Activated CD8-positive, alpha-beta T cell treated with anti-CD3 and anti-CD28 coated beads, Interleukin-2, amount 10 ng/mL, durations not matched to agents 7 days and 5 days (primary cell): ENCODE measurements at regions not wholly inside any gene's neighbourhood (a gene's known extent, or its start where the extent isn't known, plus 50 kb on each side); places are given as distances from the start of the nearest gene placed in this dataset.

Experiments
- ATAC-seq: fragments of 150-1000 bp; cut with Tn5 transposase; one replicate; pipeline ENCODE4 v1.10.0; 2021; ENCODE audit warnings: moderate library complexity
- CTCF ChIA-PET: fragments of 350-600 bp; sonication (Branson Sonifier 250); formaldehyde crosslinking; loops from one replicate; lab custom pipeline; 2021; ENCODE audit warnings: antibody characterized with exemption; lab: Charles Lee
- POLR2A ChIA-PET: fragments of 350-600 bp; sonication (Branson Sonifier 250); formaldehyde crosslinking; loops from one replicate; lab custom pipeline; 2021; ENCODE audit warnings: antibody characterized with exemption; lab: Charles Lee
- DNase-seq: peaks from one replicate; pipeline ENCODE4 v3.0.0-alpha.2; 2020
- H3K27ac Mint-ChIP-seq: one replicate; pipeline ENCODE4 v1.8.0; 2021; ENCODE audit warnings: mild to moderate bottlenecking, mixed read lengths
- H3K27me3 Mint-ChIP-seq: one replicate; pipeline ENCODE4 v1.8.0; 2021; ENCODE audit warnings: low read depth, mixed read lengths
- H3K36me3 Mint-ChIP-seq: one replicate; pipeline ENCODE4 v1.8.0; 2021; ENCODE audit warnings: low read depth, mixed read lengths
- H3K4me1 Mint-ChIP-seq: one replicate; pipeline ENCODE4 v1.8.0; 2021; ENCODE audit warnings: low read depth, mixed read lengths
- H3K4me3 Mint-ChIP-seq: one replicate; pipeline ENCODE4 v1.8.0; 2021; ENCODE audit warnings: mild to moderate bottlenecking, mixed read lengths
- H3K9me3 Mint-ChIP-seq: one replicate; pipeline ENCODE4 v1.8.0; 2022; ENCODE audit warnings: mixed read lengths; ENCODE audit not compliant: insufficient read depth

- peaks cover 4% of the 10 kb centered on the region for H3K27me3 Mint-ChIP-seq
- no peak overlapping the region for H3K27ac Mint-ChIP-seq
- H3K9me3 Mint-ChIP-seq = no peaks in the 10 kb centered on the region
- no peak overlapping the region for H3K4me3 Mint-ChIP-seq
- DNase-seq (no peak), ATAC-seq (no peak)
- H3K4me1 Mint-ChIP-seq = no peaks in the 10 kb centered on the region
- no peaks in the 10 kb centered on the region for H3K36me3 Mint-ChIP-seq
- ChIA-PET CTCF (interaction anchor here (0.9 to 1.4 kb wide), 2 partner anchors 10 to 340 kb away, joined by 3 to 4 read pairs; no protein-coding TSS in a partner anchor), POLR2A (no interaction called here)
These were observed 115.0 kb upstream of the TMPRSS2 start for GRCh38 chr21:41622831-41623548.

GRCh38 chr21:41622201-41622600 is 114.2 kb upstream of the TMPRSS2 start:
- peaks cover 4% of the 10 kb centered on the region for H3K27me3 Mint-ChIP-seq
- H3K36me3 Mint-ChIP-seq = no peaks in the 10 kb centered on the region
- POLR2A ChIA-PET = no interaction called here
- H3K4me3 Mint-ChIP-seq = no peak overlapping the region
- DNase-seq (no peak), ATAC-seq (no peak)
- no peaks in the 10 kb centered on the region for H3K4me1 Mint-ChIP-seq
- H3K27ac Mint-ChIP-seq = no peak overlapping the region
- CTCF ChIA-PET = interaction anchor here (1.0 kb wide), 1 partner anchor 9 kb away, joined by 3 read pairs; no protein-coding TSS in a partner anchor
- no peaks in the 10 kb centered on the region for H3K9me3 Mint-ChIP-seq

- no peak for DNase-seq
- Mint-ChIP-seq H3K9me3 (no peaks in the 10 kb centered on the region), H3K27ac (no peak overlapping the region), H3K4me1 (no peaks in the 10 kb centered on the region), H3K36me3 (no peaks in the 10 kb centered on the region), H3K4me3 (no peak overlapping the region), H3K27me3 (peaks cover 4% of the 10 kb centered on the region)
- no peak for ATAC-seq
- ChIA-PET POLR2A (no interaction called here), CTCF (interaction anchor here (1.0 kb wide), 1 partner anchor 8 kb away, joined by 3 read pairs; no protein-coding TSS in a partner anchor)
These were observed 113.6 kb upstream of the TMPRSS2 start for GRCh38 chr21:41621513-41621912.

GRCh38 chr21:41620982-41621381 is 113.0 kb upstream of the TMPRSS2 start:
- Mint-ChIP-seq H3K4me3 (no peak overlapping the region), H3K36me3 (no peaks in the 10 kb centered on the region), H3K9me3 (no peaks in the 10 kb centered on the region), H3K4me1 (no peaks in the 10 kb centered on the region), H3K27me3 (peaks cover 4% of the 10 kb centered on the region), H3K27ac (no peak overlapping the region)
- ChIA-PET POLR2A (no interaction called here), CTCF (interaction anchor here (1.0 kb wide), 1 partner anchor 8 kb away, joined by 3 read pairs; no protein-coding TSS in a partner anchor)
- no peak for ATAC-seq
- no peak for DNase-seq

- H3K4me3 Mint-ChIP-seq = no peak overlapping the region
- peaks cover 4% of the 10 kb centered on the region for H3K27me3 Mint-ChIP-seq
- no peaks in the 10 kb centered on the region for H3K36me3 Mint-ChIP-seq
- no peak for ATAC-seq
- ChIA-PET CTCF (no interaction called here), POLR2A (no interaction called here)
- no peaks in the 10 kb centered on the region for H3K4me1 Mint-ChIP-seq
- no peak for DNase-seq
- no peak overlapping the region for H3K27ac Mint-ChIP-seq
- H3K9me3 Mint-ChIP-seq = no peaks in the 10 kb centered on the region
These were observed 112.6 kb upstream of the TMPRSS2 start for GRCh38 chr21:41620541-41620940.

GRCh38 chr21:41616031-41616591 is 108.2 kb upstream of the TMPRSS2 start:
- DNase-seq (no peak), ATAC-seq (no peak)
- Mint-ChIP-seq H3K27ac (no peak overlapping the region), H3K36me3 (no peaks in the 10 kb centered on the region), H3K4me3 (no peak overlapping the region), H3K9me3 (no peaks in the 10 kb centered on the region), H3K27me3 (peaks cover 7% of the 10 kb centered on the region), H3K4me1 (no peaks in the 10 kb centered on the region)
- ChIA-PET POLR2A (no interaction called here), CTCF (interaction anchor here (0.9 to 1.6 kb wide), 3 partner anchors 333 to 501 kb away, joined by 4 read pairs; no protein-coding TSS in a partner anchor)

- Mint-ChIP-seq H3K36me3 (no peaks in the 10 kb centered on the region), H3K27ac (no peak overlapping the region), H3K4me3 (no peak overlapping the region), H3K27me3 (peaks cover 7% of the 10 kb centered on the region), H3K4me1 (no peaks in the 10 kb centered on the region), H3K9me3 (no peaks in the 10 kb centered on the region)
- ATAC-seq = no peak
- no peak for DNase-seq
- CTCF ChIA-PET = interaction anchor here (1.2 to 1.6 kb wide), 2 partner anchors 492 to 502 kb away, joined by 4 read pairs; no protein-coding TSS in a partner anchor
- POLR2A ChIA-PET = interaction anchor here (0.6 kb wide), 1 partner anchor 83 kb away, joined by 3 read pairs; no protein-coding TSS in a partner anchor
These were observed 107.7 kb upstream of the TMPRSS2 start for GRCh38 chr21:41615613-41616012.

- ChIA-PET POLR2A (no interaction called here), CTCF (no interaction called here)
- H3K36me3 Mint-ChIP-seq = no peaks in the 10 kb centered on the region
- no peak overlapping the region for H3K27ac Mint-ChIP-seq
- no peaks in the 10 kb centered on the region for H3K9me3 Mint-ChIP-seq
- H3K4me1 Mint-ChIP-seq = no peaks in the 10 kb centered on the region
- DNase-seq (no peak), ATAC-seq (no peak)
- H3K27me3 Mint-ChIP-seq = peaks cover 7% of the 10 kb centered on the region
- H3K4me3 Mint-ChIP-seq = no peak overlapping the region
These were observed 106.6 kb upstream of the TMPRSS2 start for GRCh38 chr21:41614511-41614910.

GRCh38 chr21:41613533-41613909 is 105.6 kb upstream of the TMPRSS2 start:
- ChIA-PET CTCF (interaction anchor here (1.0 to 3.1 kb wide), 3 partner anchors 8 to 504 kb away, joined by 3 to 12 read pairs (median 3); no protein-coding TSS in a partner anchor), POLR2A (no interaction called here)
- DNase-seq = no peak
- Mint-ChIP-seq H3K27me3 (peaks cover 7% of the 10 kb centered on the region), H3K4me3 (no peak overlapping the region), H3K27ac (no peak overlapping the region), H3K36me3 (no peaks in the 10 kb centered on the region), H3K9me3 (no peaks in the 10 kb centered on the region), H3K4me1 (no peaks in the 10 kb centered on the region)
- ATAC-seq = no peak

- Mint-ChIP-seq H3K27me3 (peaks cover 7% of the 10 kb centered on the region), H3K4me3 (no peak overlapping the region), H3K9me3 (no peaks in the 10 kb centered on the region), H3K4me1 (no peaks in the 10 kb centered on the region), H3K36me3 (no peaks in the 10 kb centered on the region), H3K27ac (no peak overlapping the region)
- ChIA-PET POLR2A (no interaction called here), CTCF (interaction anchor here (0.9 to 3.1 kb wide), 7 partner anchors 9 to 511 kb away, joined by 3 to 12 read pairs (median 3); no protein-coding TSS in a partner anchor)
- peak; percentile 35 for DNase-seq
- no peak for ATAC-seq
These were observed 104.9 kb upstream of the TMPRSS2 start for GRCh38 chr21:41612674-41613532.

- CTCF ChIA-PET = interaction anchor here (0.9 to 3.1 kb wide), 6 partner anchors 15 to 512 kb away, joined by 3 to 12 read pairs (median 3); no protein-coding TSS in a partner anchor
- H3K36me3 Mint-ChIP-seq = no peaks in the 10 kb centered on the region
- H3K27me3 Mint-ChIP-seq = peaks cover 7% of the 10 kb centered on the region
- H3K27ac Mint-ChIP-seq = no peak overlapping the region
- H3K9me3 Mint-ChIP-seq = no peaks in the 10 kb centered on the region
- ATAC-seq (no peak), DNase-seq (peak; percentile 25)
- H3K4me3 Mint-ChIP-seq = no peak overlapping the region
- H3K4me1 Mint-ChIP-seq = no peaks in the 10 kb centered on the region
- POLR2A ChIA-PET = no interaction called here
These were observed 104.1 kb upstream of the TMPRSS2 start for GRCh38 chr21:41611966-41612606.
